ENCODE measurements at regions not wholly inside any gene's neighbourhood (a gene's known extent, or its start where the extent isn't known, plus 50 kb on each side); places are given as distances from the start of the nearest gene placed in this dataset.

DNA sequence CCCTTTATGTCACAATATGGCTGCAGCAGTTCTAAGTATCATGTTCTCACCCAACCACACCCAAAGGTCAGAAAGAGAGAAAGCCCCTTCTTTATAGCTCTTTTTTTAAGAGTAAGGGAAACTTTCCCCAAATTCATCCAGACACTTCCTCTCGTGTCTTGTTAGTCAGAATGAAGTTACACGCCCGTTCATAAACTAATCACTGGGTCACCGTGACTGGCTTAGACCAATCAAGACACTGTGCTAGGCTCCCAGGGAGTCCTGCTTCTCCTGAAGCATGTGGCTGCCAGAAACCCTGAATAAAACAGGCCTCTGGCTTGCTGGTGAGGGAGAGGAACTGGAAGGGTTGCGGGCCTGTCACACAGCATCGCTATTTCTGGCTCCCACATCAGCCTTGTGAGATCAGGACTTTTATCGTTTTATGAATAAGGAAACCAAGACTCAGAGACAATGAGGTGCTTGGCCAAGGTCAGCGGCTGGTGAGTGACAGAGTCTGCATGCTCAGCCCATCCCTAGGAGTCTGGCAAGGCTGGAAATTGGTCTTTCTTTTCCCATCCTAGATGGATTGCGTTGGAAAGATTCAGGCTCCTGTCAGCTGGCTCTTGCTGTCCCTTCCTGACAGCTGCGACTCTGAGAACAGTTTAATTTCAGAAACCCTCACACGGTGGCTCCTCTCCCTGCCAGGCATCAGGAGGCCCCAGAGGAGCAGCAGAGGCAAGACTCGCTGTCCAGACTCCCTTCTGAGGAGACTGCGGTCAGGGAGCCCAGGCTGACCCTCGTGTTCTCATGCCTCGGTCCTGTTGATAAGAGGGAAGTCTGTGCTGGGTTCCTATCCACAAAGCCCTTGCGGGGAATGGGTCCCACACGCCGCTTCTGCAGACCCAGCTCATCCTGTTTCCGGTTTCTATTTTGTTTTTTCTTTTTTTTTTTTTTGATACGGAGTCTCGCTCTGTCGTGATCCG is 104.5 kb upstream of the TAF1B start:
- TF ChIP-seq CTCF (IDR thresholded peaks at IDR 0.05) (no peak), POLR2AphosphoS5 (IDR thresholded peaks at IDR 0.05; ENCODE audit: low read depth, low read length) (no peak), TCF7L2 (IDR thresholded peaks at IDR 0.05; ENCODE audit: low read depth, low read length) (no peak)
- TF ChIP-seq, protein P1, sequence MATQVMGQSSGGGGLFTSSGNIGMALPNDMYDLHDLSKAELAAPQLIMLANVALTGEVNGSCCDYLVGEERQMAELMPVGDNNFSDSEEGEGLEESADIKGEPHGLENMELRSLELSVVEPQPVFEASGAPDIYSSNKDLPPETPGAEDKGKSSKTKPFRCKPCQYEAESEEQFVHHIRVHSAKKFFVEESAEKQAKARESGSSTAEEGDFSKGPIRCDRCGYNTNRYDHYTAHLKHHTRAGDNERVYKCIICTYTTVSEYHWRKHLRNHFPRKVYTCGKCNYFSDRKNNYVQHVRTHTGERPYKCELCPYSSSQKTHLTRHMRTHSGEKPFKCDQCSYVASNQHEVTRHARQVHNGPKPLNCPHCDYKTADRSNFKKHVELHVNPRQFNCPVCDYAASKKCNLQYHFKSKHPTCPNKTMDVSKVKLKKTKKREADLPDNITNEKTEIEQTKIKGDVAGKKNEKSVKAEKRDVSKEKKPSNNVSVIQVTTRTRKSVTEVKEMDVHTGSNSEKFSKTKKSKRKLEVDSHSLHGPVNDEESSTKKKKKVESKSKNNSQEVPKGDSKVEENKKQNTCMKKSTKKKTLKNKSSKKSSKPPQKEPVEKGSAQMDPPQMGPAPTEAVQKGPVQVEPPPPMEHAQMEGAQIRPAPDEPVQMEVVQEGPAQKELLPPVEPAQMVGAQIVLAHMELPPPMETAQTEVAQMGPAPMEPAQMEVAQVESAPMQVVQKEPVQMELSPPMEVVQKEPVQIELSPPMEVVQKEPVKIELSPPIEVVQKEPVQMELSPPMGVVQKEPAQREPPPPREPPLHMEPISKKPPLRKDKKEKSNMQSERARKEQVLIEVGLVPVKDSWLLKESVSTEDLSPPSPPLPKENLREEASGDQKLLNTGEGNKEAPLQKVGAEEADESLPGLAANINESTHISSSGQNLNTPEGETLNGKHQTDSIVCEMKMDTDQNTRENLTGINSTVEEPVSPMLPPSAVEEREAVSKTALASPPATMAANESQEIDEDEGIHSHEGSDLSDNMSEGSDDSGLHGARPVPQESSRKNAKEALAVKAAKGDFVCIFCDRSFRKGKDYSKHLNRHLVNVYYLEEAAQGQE (IDR thresholded peaks at IDR 0.05; ENCODE audit: insufficient read depth in 1 of 2, low read depth in 2 of 2, low read length in 1 of 2) = no peak

Measured in Panc1 (cell line).